NCI-H1048 (cell line): ENCODE measurements at regions not wholly inside any gene's neighbourhood (a gene's known extent, or its start where the extent isn't known, plus 50 kb on each side); places are given as distances from the start of the nearest gene placed in this dataset.

Experiments
- DNase-seq: peaks from one replicate; lab custom pipeline; 2025; lab: John Stamatoyannopoulos, UW

- DNase-seq: no peak
Observed at GRCh38 chr1:238281418-238281817, 390.7 kb upstream of the ZP4 start.

GRCh38 chr1:238279694-238280380 is 389.1 kb upstream of the ZP4 start:
- DNase-seq: no peak

GRCh38 chr1:238272145-238272544 is 381.4 kb upstream of the ZP4 start:
- no peak for DNase-seq

- no peak for DNase-seq
Observed at GRCh38 chr1:238265866-238266265, 375.1 kb upstream of the ZP4 start.

- DNase-seq: no peak
Observed at GRCh38 chr1:238264951-238265350, 374.2 kb upstream of the ZP4 start.

- DNase-seq: no peak
Observed at GRCh38 chr1:238258510-238258909, 367.8 kb upstream of the ZP4 start.

GRCh38 chr1:238257018-238257621 is 366.4 kb upstream of the ZP4 start:
- no peak for DNase-seq

- DNase-seq: no peak
Observed at GRCh38 chr1:238254935-238255334, 364.2 kb upstream of the ZP4 start.

GRCh38 chr1:238252033-238252802 is 361.5 kb upstream of the ZP4 start:
- no peak for DNase-seq

- no peak for DNase-seq
Observed at GRCh38 chr1:238248356-238248755, 357.6 kb upstream of the ZP4 start.

- no peak for DNase-seq
Observed at GRCh38 chr1:238242181-238242580, 351.5 kb upstream of the ZP4 start.

- DNase-seq: no peak
Observed at GRCh38 chr1:238241607-238242006, 350.9 kb upstream of the ZP4 start.

- no peak for DNase-seq
Observed at GRCh38 chr1:238239343-238239742, 348.6 kb upstream of the ZP4 start.

- DNase-seq: no peak
Observed at GRCh38 chr1:238233966-238234365, 343.2 kb upstream of the ZP4 start.

GRCh38 chr1:238232084-238232710 is 341.5 kb upstream of the ZP4 start:
- DNase-seq: no peak

GRCh38 chr1:238226810-238227209 is 336.1 kb upstream of the ZP4 start:
- DNase-seq: no peak

- no peak for DNase-seq
Observed at GRCh38 chr1:238223076-238223640, 332.4 kb upstream of the ZP4 start.

GRCh38 chr1:238221738-238222137 is 331.0 kb upstream of the ZP4 start:
- DNase-seq: no peak

- no peak for DNase-seq
Observed at GRCh38 chr1:238214449-238214848, 323.7 kb upstream of the ZP4 start.

- DNase-seq: no peak
Observed at GRCh38 chr1:238205045-238205662, 314.4 kb upstream of the ZP4 start.

- DNase-seq: no peak
Observed at GRCh38 chr1:238201992-238202391, 311.3 kb upstream of the ZP4 start.

GRCh38 chr1:238199325-238199724 is 308.6 kb upstream of the ZP4 start:
- no peak for DNase-seq
